NCI-H345 treated with DMSO at 0.1 percent for 48 hours (cell line): ENCODE measurements at regions not wholly inside any gene's neighbourhood (a gene's known extent, or its start where the extent isn't known, plus 50 kb on each side); places are given as distances from the start of the nearest gene placed in this dataset.
"Not testable (repeated sequence)": the region's sequence is repeated elsewhere in the genome, so short reads cannot be mapped to it uniquely, and the experiment has no call there.

ENCODE experiments used
- DNase-seq: peaks from one replicate; lab custom pipeline; 2025; ENCODE audit not compliant: unreplicated experiment; lab: John Stamatoyannopoulos, UW

DNA sequence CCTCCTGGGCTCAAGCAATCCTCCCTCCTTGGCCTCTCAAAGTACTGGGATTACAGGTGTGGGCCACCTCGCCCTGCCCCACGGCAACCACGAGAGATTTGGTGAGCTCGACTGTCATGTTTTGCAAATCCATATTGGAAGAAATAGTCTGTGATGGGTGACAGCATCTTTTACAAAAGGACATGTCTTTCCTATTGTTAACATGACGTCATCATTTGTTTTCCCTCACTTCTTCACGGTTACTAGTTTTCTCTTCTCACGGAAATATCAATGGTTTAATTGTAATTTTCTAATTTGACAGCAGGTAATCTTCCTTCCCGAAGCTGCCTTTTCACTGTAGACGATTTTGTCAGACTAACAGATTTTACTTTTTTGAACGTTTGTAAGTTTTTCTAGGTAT lies 110.8 kb upstream of the GREM2 start:
- no peak for DNase-seq

DNA sequence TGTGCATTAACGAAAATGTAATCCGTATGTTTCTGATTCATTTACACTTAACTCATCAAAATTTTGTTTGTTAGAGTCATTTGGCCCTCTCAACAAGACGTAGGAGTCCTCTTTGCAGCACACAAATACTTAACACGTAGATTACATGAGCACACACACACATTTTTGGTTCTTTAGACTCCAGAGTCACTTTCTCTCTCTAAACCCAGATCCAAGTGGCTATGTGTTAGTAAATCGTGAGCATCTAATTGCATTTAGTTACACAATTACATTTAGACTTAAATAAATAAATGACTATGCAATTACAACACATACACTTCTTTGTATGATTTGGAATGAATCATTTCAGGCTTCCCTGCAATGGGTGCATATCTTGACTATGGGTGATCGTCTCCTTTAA lies 109.0 kb upstream of the GREM2 start:
- no peak for DNase-seq

DNA sequence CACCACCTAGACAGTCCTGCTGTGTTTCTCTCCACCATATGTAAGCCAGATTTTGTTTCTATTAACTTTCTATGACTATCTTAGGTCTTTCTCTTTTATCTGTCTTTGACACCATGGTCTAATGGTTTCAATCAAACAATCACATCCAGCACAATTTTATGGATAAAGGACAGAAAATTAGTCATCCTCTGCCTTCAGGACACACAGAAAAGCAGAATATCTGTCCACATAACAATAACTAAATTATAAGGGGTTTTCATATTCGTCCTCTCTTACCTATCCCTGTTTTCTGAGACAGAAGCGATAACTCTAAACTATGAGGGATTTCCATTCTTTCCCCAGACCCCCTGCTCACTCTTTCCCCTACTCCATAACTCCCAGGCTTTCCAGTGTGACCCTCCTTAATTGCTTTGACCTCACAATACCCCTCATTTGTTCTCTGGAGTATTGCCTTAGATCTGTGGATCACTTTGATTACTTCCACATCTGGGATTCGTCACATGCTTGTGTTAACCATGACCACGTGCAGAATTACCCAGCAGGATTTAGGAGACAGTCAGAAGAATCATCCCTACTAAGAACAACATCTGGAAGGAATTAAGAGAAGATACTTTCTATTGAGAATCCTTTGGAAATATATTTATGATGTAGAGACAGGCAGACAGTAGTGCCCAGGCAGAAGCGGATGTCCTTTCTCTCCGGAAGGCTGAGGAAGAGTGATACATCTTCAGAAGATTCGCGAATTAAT lies 108.2 kb upstream of the GREM2 start:
- no peak for DNase-seq

DNA sequence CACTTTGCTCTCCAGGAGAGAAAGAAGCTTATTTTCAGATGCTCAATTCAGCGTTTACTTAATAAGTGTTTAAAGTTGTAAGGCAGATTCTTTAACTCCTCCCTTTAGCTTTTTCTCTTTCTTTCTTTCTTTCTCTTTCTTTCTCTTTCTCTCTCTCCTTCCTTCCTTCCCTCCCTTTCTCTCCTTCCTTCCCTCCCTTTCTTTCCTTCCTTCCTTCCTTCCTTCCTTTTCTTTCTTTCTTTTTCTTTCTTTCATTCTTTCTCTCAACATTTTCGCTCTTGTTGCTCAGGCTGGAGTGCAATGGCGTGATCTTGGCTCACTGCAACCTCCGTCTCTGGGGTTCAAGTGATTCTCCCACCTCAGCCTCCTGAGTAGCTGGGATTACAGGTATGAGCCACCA lies 104.6 kb upstream of the GREM2 start:
- not testable (repeated sequence) for DNase-seq

DNA sequence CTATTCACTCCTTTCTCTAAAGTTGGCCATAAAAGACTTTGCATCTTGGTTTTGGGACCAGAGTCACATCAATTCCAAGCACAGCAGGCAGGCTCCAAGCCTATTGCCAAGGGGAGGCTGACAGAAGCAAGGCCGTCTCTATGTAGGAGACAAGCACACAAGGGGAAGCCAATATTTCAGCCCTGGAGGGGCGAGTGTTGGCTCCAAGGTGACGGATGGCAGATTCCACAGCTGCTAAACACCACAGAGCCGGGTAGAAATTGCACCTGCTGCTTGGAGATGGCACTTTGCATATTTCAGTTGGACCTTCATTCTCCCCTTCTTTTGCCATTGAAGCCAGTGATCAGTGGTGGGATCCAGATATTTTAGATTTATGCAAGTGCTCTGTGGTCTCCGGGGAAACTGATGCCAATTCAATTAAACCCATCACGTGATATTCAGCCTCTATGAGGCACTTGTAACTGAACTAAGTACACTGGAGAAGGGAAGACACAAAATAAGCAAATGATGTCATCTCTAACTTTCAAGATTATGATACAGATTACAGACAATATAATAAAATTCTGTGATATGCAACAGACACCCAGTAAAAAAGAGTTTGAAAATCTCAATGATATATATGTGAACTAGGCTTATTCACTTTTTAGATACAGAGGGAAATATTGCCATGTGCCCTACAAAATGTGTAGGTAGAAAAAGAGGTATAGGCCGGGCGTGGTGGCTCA lies 102.8 kb upstream of the GREM2 start:
- DNase-seq = no peak

DNA sequence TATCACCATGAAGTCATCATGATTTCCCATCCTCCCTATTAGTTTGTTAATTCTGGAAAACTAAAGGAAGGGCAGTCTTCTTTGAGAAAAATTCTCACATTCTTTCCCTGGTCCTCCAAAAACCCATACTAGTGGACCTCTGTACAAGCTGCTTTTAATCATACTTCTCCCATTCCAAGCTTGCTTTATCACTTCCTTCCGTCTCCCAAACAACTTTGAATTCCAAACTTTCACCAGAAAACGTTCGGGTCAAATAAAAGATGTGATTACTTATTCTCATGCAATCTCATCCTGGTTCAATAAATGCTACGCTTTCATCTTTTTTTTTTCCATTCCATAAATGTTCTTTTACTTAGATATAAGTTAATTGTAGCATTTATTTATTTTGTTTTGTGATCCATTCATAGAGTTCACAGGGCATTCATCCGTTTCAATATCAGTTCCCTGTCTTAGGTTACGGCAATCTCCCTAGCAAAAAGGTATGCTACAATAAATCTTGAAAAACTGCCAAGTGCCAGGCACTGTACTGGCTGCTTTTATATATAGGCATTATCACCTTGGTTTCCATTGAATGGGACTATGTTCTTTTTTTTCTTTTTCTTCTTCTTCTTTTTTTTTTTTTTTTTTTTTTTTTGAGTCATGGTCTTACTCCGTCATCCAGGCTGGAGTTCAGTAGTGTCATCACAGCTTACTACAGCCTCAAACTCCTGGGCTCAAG lies 100.2 kb upstream of the GREM2 start:
- DNase-seq = no peak

DNA sequence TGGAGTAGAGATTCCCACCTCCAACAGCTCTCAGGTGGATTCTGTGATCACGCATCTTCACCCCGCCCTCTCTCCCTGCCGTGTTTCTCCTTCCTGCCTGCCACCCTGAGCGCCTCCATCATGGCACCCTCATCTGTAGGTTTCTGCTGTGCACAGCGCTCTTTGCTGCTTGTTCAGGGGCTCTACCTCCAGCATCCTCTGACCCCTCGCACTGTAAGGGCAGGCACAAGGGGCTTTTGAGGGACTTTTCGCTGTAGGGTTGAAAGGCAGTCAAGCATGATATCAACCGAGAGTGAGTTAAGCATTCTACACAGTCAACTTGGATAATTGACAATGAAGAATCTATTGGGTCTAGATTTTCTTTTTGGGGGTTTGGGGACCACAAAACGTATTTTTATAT lies 99.1 kb upstream of the GREM2 start:
- DNase-seq = no peak

DNA sequence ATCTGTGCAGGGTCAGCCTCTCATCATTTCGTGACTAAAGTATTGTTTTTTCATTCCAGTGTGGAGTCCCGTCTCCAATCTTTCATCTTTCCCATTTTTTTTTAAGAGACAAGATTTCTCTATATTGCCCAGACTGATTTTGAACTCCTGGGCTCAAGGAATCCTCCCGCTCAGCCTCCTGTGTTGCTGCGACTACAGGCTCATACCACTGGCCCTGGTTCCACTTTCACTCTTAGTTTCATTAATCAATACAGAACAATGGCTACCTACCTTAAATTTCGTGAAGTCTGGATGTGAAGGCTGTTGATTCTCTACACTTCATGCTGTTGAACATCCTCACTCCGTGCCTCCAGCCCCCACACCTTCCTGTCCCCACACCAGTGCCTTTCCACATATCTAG lies 97.7 kb upstream of the GREM2 start:
- no peak for DNase-seq

DNA sequence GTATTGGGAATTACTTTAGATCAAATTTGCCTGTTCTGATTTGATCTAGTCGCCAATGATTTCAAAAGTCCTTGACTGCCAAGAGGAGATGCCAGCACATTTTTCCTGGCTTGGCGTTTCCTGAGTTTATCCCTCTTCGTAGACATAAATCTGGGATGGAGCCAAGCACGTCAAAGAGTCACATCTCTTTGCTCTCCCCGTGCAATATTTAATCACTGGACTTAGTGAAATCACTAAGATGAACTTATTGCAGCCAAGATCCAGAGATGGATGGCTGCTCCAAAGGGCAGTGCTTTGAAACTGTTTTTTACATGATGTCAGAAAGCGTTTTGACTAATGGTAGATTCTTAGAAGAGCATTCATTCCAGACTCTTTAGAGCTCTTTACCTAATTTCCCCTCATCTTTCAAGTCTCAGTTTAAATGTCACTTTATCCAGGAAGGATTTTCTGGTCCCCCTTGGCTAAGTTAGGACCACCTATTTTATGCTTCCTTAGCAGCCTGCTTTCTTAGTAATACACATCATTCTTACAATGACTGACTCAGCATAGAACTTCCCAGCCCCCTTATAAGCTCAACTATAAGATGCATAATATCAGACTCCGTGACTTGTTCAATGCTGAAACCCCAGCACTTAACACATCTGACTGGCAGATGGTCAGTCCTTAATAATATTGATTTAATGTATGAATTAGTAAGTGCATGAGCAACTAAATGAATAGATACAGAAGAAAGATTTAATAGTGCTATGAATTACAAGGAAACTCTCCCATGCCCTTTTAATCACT lies 94.4 kb upstream of the GREM2 start:
- no peak for DNase-seq

DNA sequence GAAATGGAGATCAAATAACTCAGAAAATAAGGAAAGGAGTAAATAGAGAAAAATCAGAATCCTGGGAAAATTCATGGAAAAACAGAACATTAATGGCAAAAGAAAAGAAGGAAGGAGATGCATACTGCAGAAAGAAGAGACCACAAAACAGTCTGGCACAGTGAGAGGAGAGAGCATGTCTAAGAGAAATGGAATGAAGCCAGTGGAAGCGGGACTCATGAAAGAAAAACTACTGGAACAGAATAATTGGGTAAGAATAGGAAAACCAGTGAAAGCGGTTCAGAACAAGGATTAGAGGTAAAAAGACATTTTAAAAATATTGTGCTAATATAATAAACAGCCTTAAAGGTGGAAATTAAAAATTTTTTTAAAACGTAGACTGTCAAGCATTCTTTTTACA lies 93.6 kb upstream of the GREM2 start:
- no peak for DNase-seq

DNA sequence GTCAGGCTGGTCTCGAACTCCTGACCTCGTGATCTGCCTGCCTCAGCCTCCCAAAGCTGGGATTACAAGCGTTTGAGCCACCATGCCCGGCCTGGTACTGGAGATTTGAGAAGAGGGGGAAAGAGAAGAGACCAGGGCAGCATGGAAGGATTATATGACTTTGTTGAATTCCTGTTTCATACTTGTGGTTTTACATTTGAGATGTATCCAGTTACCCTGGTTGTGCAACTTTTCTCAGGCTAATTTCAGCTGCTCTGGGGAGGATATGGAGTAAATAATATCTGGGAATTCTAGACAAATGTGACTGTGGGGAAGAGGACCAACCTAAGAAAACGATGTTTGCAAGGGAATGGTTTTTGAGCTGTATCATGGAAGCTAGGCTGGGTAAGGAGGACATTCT lies 89.5 kb upstream of the GREM2 start:
- no peak for DNase-seq

DNA sequence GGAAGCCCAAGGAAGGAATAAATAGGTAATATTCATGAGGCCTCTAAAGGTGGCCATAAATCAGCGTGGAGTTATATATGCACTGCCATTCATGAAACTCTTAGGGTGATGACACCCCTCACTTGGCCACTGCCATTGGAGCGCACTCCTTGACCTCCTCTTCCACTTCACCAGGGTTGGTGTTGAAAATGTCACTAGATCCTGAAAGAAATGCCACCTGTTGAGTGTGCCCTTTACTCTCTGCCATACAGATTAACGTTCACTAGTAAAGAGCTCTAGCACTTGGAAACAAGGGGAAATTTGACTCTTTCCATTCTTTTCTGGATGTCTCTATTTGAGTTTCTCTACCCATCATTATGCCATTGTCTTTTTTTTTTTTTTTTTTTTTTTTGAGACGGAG lies 83.5 kb upstream of the GREM2 start:
- no peak for DNase-seq

DNA sequence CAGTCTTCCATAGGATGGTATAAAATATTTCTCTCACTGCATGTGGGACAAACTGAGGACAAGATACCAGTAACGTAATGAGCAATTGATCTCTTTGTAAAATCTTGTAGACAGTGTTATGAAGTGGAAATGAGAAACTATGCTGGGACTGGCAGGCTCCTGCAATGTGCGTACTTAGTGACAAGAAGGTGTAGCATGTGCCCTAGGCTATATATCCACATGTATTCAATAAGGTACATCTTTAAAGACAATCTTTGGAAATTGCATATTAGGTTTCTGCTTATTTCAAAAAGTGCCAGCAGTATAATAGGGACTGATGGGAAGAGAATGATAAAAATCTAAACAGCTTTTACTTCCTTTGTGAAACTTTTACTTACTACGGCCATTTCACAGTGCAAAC lies 81.9 kb upstream of the GREM2 start:
- DNase-seq = no peak

DNA sequence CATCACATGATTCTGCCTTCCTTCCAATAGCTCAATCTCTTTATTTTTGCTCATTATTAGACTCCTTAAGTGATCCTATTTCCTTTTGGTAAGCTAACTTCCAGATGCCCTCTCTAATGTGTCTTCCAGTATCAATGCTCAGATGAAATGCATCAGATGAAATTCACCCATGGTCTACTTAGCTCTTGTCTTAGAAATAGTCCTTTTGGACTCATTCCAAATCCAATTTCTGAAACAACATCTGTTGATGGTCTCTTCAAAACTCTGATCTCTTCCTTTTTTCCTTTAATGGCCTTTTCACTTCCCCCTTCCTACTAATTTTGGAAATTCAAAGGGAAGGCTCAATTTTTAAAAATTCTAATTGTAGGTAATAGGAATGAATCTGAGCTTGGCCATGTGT lies 81.1 kb upstream of the GREM2 start:
- no peak for DNase-seq

DNA sequence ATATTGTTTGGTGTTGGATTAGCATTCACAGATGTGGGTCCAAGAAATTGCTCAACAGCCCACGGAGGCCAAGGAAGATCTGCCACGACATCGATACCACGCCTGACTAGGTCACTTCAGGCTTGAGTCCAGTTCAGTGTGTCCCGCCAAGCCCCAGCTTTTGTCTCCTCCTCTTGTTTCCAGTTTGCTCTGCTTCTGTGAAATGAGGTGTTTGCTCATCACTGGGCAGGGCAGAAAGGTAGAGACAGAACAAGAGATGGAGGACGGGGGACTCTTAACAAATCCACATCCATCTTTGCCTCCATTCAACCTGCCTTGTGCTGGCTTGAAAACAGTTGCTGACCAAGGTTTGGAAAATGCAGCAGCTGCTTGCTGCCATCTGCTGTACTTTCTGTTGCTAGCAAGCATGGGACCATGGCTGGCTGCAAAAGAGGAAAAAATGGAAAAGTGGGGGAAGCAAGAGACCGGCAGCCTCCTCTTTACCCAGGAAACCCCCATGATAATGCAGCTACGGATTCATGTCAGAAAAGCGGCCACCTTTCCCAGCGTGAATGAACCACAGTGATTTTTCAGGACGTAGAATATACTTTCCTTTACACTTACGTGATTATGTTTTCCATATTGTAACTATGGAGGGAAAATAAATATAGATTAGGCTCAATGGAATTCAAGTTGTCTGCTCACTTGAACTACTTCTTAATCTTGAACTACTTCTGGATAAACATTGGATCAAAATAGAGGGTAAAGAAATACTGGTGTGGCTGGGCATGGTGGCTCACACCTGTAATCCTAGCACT lies 80.2 kb upstream of the GREM2 start:
- peak; percentile 6 for DNase-seq

DNA sequence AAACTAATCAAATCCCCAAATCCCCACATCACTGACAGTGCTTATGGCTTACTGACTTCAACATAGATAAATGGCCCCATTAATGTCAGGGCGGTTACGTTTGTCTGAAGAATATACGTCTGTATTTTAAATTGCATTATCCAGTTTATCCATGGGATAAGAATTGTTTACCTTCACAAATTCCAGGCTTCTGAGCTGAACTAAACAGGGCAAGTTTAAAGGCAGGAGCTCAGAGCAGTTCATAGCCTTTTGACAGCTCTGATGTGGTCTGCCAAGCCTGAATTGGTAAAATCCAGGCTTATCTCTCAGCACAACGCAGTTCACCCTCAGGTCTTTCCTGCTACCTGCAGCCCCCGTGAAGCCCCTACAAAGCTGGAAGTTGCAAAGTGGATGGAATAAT lies 79.5 kb upstream of the GREM2 start:
- DNase-seq = no peak

DNA sequence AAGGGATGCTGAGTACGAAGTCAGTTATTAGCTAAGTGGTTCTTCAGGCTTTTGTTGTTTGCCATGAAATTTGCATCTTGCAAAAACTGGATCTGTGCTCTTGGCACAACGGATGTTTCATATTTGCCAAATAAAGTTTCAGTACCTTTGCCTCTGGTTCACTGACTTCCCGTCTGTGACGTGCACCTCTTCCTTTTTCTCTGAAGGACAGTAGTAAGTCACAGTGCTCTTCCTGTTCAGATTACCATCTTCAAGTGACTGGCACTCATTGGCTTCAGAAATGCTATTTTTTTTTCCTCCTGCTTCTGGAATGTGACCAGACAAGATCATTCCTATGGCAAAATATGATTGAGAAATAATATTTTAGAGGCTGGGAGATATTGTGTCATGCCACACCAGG lies 75.9 kb upstream of the GREM2 start:
- no peak for DNase-seq

DNA sequence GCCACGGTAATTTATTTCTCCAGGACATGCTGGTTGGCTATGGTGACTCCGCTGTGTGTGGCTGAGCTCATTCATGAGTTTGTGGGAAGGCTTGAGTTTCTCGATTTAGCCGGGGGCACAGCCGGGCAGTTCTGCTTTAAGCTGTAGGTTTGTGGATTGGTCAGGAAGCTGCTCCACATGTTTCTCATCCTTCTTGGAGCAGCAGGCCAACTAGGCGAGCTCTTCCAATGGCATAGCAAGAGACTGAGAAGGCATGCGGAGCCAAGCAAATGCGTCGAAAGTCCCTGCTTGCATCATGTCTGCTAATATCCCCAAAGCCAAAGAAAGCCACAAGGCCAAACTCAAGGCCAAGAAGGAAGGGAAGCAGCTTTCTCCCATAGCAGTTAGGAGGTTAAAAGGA lies 71.6 kb upstream of the GREM2 start:
- DNase-seq = no peak

DNA sequence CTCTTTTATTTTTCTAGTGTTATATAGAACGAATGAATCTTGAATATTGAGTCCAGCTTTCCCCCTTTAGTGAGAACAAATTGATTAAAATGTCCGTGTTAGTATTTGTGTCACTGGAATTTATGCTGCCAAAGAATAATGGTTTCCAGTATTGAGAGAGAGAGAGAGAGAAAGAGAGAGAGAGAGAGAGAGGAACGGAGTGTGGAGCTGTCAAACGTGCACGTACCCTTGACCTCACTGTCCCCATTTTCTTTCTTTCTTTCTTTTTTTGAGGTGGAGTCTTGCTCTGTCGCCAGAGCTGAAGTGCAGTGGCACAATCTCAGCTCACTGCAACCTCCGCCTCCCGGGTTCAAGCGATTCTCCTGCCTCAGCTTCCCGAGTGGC lies 70.9 kb upstream of the GREM2 start:
- DNase-seq = no peak

DNA sequence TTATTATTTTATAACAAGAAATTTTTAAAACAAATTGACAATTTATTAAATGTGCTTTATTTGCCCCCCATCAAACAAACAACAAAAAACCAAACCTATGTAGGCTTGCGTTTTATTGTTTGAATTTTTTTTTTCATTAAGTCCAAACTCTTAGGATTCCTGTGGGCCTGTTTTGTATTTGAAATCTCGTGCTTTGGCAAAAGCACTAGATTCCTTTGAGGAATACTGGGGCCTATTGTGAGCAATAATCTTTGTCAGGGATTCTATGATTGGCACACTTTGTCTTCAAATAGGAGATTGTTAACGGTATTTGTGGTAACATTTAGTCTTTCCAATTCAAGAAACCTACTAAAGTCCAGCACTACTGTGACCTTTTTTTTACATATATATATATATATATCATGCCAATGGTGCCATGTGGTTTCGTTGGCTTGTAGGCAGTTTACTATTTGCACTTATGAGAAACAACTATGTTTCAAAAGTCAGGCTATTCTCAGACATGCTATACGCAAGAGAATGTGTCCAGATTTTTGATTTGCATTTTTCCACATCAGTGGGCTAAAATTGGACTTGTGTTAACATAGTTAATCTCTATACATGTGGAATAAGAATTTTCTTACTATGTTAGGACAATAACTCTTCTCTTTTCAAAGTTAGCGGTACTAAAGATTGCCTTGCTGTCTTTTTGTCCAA lies 70.4 kb upstream of the GREM2 start:
- DNase-seq = no peak
